SK-N-SH (cell line): ENCODE measurements at regions not wholly inside any gene's neighbourhood (a gene's known extent, or its start where the extent isn't known, plus 50 kb on each side); places are given as distances from the start of the nearest gene placed in this dataset.

Experiments used
- CTCF ChIA-PET: fragments of 300-600, 350-600 bp; formaldehyde crosslinking; extraction: SDS; loops from one replicate; lab custom pipeline; 2021; lab: Yijun Ruan, JAX
- POLR2A ChIA-PET: fragments of 350-600 bp; sonication (Branson Sonifier 250); formaldehyde crosslinking; extraction: SDS; loops from one replicate; lab custom pipeline; 2020; ENCODE audit warnings: antibody characterized with exemption, inconsistent platforms; lab: Yijun Ruan, JAX
- DNase-seq: peaks from one replicate; pipeline ENCODE4 v3.0.0; 2012
- H2AFZ ChIP-seq: fragments of 200-600 bp; sonication (generic); 2 replicates; pipeline ENCODE4 v1.8.1; 2016; ENCODE audit warnings: antibody characterized with exemption, mild to moderate bottlenecking, low read depth
- H3F3A ChIP-seq: fragments of 200-600 bp; sonication (generic); replicated peaks from 2 replicates; pipeline ENCODE3; 2016; ENCODE audit warnings: antibody characterized with exemption, mild to moderate bottlenecking; ENCODE audit not compliant: insufficient read depth
- H3K27ac ChIP-seq, 2 experiments: fragments of 200-500 bp in 1 of 2; fragments of 200-600 bp in 1 of 2; sonication (Bioruptor generic) in 1 of 2; sonication (generic), shearing (Covaris generic) in 1 of 2; 2 replicates each; pipeline versions ENCODE4 v1.5.1 to v1.6.1; 2014 to 2016; ENCODE audit warnings: low read depth in 2 of 2, inconsistent platforms in 1 of 2, low read length in 1 of 2, mild to moderate bottlenecking in 1 of 2, mixed read lengths in 1 of 2
- H3K27me3 ChIP-seq: fragments of 200-600 bp; sonication (generic), shearing (Covaris generic); 2 replicates; pipeline ENCODE4 v1.6.1; 2016; ENCODE audit warnings: mixed run types; ENCODE audit not compliant: insufficient read depth
- H3K36me3 ChIP-seq, 2 experiments: fragments of 200-500 bp in 1 of 2; fragments of 200-600 bp in 1 of 2; sonication (Bioruptor generic) in 1 of 2; sonication (generic) in 1 of 2; replicated peaks in 1 of 2; 2 replicates each; pipeline versions ENCODE3 to v1.5.1; 2014 to 2016; ENCODE audit warnings: low read length in 1 of 2, mild to moderate bottlenecking in 1 of 2; ENCODE audit not compliant: insufficient read depth in 2 of 2, control insufficient read depth in 1 of 2
- H3K4me1 ChIP-seq, 2 experiments: fragments of 200-500 bp in 1 of 2; fragments of 200-600 bp in 1 of 2; sonication (Bioruptor generic) in 1 of 2; sonication (generic), shearing (Covaris generic) in 1 of 2; 2 replicates each; pipeline versions ENCODE4 v1.5.1 to v1.6.1; 2014 to 2016; ENCODE audit warnings: low read depth in 1 of 2, low read length in 1 of 2, mixed run types in 1 of 2; ENCODE audit not compliant: insufficient read depth in 2 of 2, control insufficient read depth in 1 of 2
- H3K4me2 ChIP-seq: fragments of 200-600 bp; sonication (generic), shearing (Covaris generic); 2 replicates; pipeline ENCODE4 v1.6.1; 2017; ENCODE audit warnings: mixed run types
- H3K4me3 ChIP-seq, 2 experiments: fragments of 200-500 bp in 1 of 2; fragments of 200-600 bp in 1 of 2; sonication (Bioruptor generic) in 1 of 2; sonication (generic), shearing (Covaris generic) in 1 of 2; 2 replicates each; pipeline versions ENCODE4 v1.5.1 to v1.8.1; 2014 to 2016; ENCODE audit warnings: low read depth in 2 of 2, inconsistent platforms in 1 of 2, low read length in 1 of 2, mild to moderate bottlenecking in 1 of 2, mixed read lengths in 1 of 2, moderate library complexity in 1 of 2
- H3K79me2 ChIP-seq: fragments of 200-600 bp; sonication (generic); 2 replicates; pipeline ENCODE4 v1.8.1; 2017; ENCODE audit warnings: mild to moderate bottlenecking; ENCODE audit not compliant: insufficient read depth
- H3K9ac ChIP-seq: fragments of 200-600 bp; sonication (generic); 2 replicates; pipeline ENCODE4 v1.6.1; 2017; ENCODE audit warnings: mixed run types
- H3K9me2 ChIP-seq: fragments of 200-600 bp; sonication (generic); 2 replicates; pipeline ENCODE4 v1.6.1; 2017; ENCODE audit warnings: mixed run types
- H3K9me3 ChIP-seq: fragments of 200-600 bp; sonication (generic); 2 replicates; pipeline ENCODE4 v1.6.1; 2017; ENCODE audit warnings: mixed run types, mild to moderate bottlenecking, moderate library complexity
- H4K20me1 ChIP-seq: fragments of 200-600 bp; sonication (generic); 2 replicates; pipeline ENCODE4 v1.6.1; 2017; ENCODE audit warnings: mild to moderate bottlenecking, mixed run types; ENCODE audit not compliant: insufficient read depth
- ELF1 ChIP-seq: IDR thresholded peaks from 2 replicates; pipeline ENCODE4 v1.4.0; 2012
- FOXJ3 ChIP-seq: sonication (generic); formaldehyde crosslinking; IDR thresholded peaks from 2 replicates; pipeline ENCODE4 v1.5.1; 2020; ENCODE audit warnings: mild to moderate bottlenecking, missing genetic modification reagents
- GATA2 ChIP-seq: sonication (generic); formaldehyde crosslinking; IDR thresholded peaks from 2 replicates; pipeline ENCODE4 v1.5.0; 2020; ENCODE audit warnings: mild to moderate bottlenecking, missing genetic modification reagents
- JUND ChIP-seq: IDR thresholded peaks from 2 replicates; pipeline ENCODE4 v1.4.0; 2012
- MAX ChIP-seq: IDR thresholded peaks from 2 replicates; pipeline ENCODE4 v1.4.0; 2012; ENCODE audit warnings: low read depth
- NRF1 ChIP-seq: IDR thresholded peaks from 2 replicates; pipeline ENCODE4 v1.6.1; 2012; ENCODE audit warnings: low read depth, mild to moderate bottlenecking, low read length
- PBX3 ChIP-seq: IDR thresholded peaks from 2 replicates; pipeline ENCODE4; 2012
- POLR2AphosphoS5 ChIP-seq: IDR thresholded peaks from 2 replicates; pipeline ENCODE4 v1.6.1; 2012; ENCODE audit warnings: low read depth, low read length
- RCOR1 ChIP-seq: fragments of 150-350 bp; IDR thresholded peaks from 2 replicates; pipeline ENCODE4 v1.6.1; 2017; ENCODE audit warnings: antibody characterized with exemption, low read length
- REST ChIP-seq: IDR thresholded peaks from 2 replicates; pipeline ENCODE4 v1.6.1; 2012; ENCODE audit warnings: mild to moderate bottlenecking, low read depth, low read length, moderate library complexity
- RXRA ChIP-seq: IDR thresholded peaks from 2 replicates; pipeline ENCODE4 v1.4.0; 2012; ENCODE audit warnings: low read depth, mild to moderate bottlenecking, borderline replicate concordance
- TAF1 ChIP-seq: IDR thresholded peaks from 2 replicates; pipeline ENCODE4 v1.6.1; 2012; ENCODE audit warnings: low read depth, mild to moderate bottlenecking, low read length, moderate library complexity, borderline replicate concordance
- TCF12 ChIP-seq: IDR thresholded peaks from 2 replicates; pipeline ENCODE4 v1.4.0; 2012
- USF1 ChIP-seq: IDR thresholded peaks from 2 replicates; pipeline ENCODE4 v1.4.0; 2012; ENCODE audit warnings: low read depth, borderline replicate concordance
- USF2 ChIP-seq: fragments of 150-350 bp; IDR thresholded peaks from 2 replicates; pipeline ENCODE4 v1.6.1; 2017; ENCODE audit warnings: antibody characterized with exemption, low read length, low read depth, borderline replicate concordance
- ZBTB33 ChIP-seq: IDR thresholded peaks from 2 replicates; pipeline ENCODE4 v1.4.0; 2012; ENCODE audit warnings: low read depth, borderline replicate concordance
- WGBS: methylation state at CpG from one replicate; pipeline ENCODE4 v1.1.6; 2017; ENCODE audit warnings: low lambda C conversion rate; 5-methylcytosine and 5-hydroxymethylcytosine counted together

GRCh38 chr2:21330786-21331391 is 207.1 kb downstream of the TDRD15 start:
- Histone ChIP-seq H2AFZ (no peak overlapping the region), H3K4me2 (no peak overlapping the region), H3K4me1 (peaks cover 0 to 3% of the 10 kb centered on the region in 2 experiments; a peak in 1 of 4 replicates), H3K4me3 (no peak overlapping the region), H3K9me3 (no peaks in the 10 kb centered on the region), H4K20me1 (no peaks in the 10 kb centered on the region), H3K27me3 (no peaks in the 10 kb centered on the region), H3K9ac (no peak overlapping the region), H3K27ac (no peak overlapping the region), H3K36me3 (no peaks in the 10 kb centered on the region), H3F3A (no peaks in the 10 kb centered on the region), H3K79me2 (no peaks in the 10 kb centered on the region), H3K9me2 (no peaks in the 10 kb centered on the region)
- no peak for TF ChIP-seq FOXJ3 (CRISPR knock-in tag)
- POLR2A ChIA-PET: no interaction called here
- CTCF ChIA-PET: interaction anchor here (1.0 to 4.3 kb wide), 5 partner anchors 12 to 155 kb away, joined by 3 to 16 read pairs (median 3); no protein-coding TSS in a partner anchor
- DNase-seq: no peak
- WGBS: 17% methylated on average over 5 of the region's 5 CpGs

- WGBS: 11% methylated on average over 3 of the region's 3 CpGs
- Histone ChIP-seq H4K20me1 (no peaks in the 10 kb centered on the region), H3K36me3 (no peaks in the 10 kb centered on the region), H3K4me3 (no peak overlapping the region), H3K9ac (no peak overlapping the region), H3K27me3 (no peaks in the 10 kb centered on the region), H3K27ac (no peak overlapping the region), H3K4me2 (no peak overlapping the region), H3K79me2 (no peaks in the 10 kb centered on the region), H3K9me2 (no peaks in the 10 kb centered on the region), H3K4me1 (peaks cover 0 to 3% of the 10 kb centered on the region in 2 experiments; a peak in 1 of 4 replicates), H2AFZ (no peak overlapping the region), H3K9me3 (no peaks in the 10 kb centered on the region), H3F3A (no peaks in the 10 kb centered on the region)
- ChIA-PET POLR2A (no interaction called here), CTCF (interaction anchor here (0.6 to 4.3 kb wide), 5 partner anchors 15 to 696 kb away, joined by 3 to 16 read pairs (median 3); no protein-coding TSS in a partner anchor)
- no peak for DNase-seq
- TF ChIP-seq USF1 (no peak), RCOR1 (no peak), TAF1 (no peak), JUND (no peak), FOXJ3 (CRISPR knock-in tag) (no peak), MAX (no peak), NRF1 (no peak), ZBTB33 (no peak), POLR2AphosphoS5 (no peak), USF2 (no peak), TCF12 (no peak), RXRA (no peak), ELF1 (no peak), GATA2 (CRISPR knock-in tag) (no peak), PBX3 (no peak), REST (no peak)
Observed at GRCh38 chr2:21331625-21332370, 208.0 kb downstream of the TDRD15 start.
